B cell (primary cell): ENCODE measurements at regions not wholly inside any gene's neighbourhood (a gene's known extent, or its start where the extent isn't known, plus 50 kb on each side); places are given as distances from the start of the nearest gene placed in this dataset.

Experiments used
- ATAC-seq: fragments of 200-7000 bp; cut with Tn5 transposase; one replicate; pipeline ENCODE4 v1.10.0; 2021; ENCODE audit warnings: low read depth, mild to moderate bottlenecking, moderate number of reproducible peaks, moderate library complexity
- CTCF ChIA-PET: fragments of 350-600 bp; sonication (Branson Sonifier 250); formaldehyde crosslinking; loops from one replicate; lab custom pipeline; 2021; ENCODE audit warnings: antibody characterized with exemption, inconsistent platforms; lab: Charles Lee
- POLR2A ChIA-PET: fragments of 350-600 bp; sonication (Branson Sonifier 250); formaldehyde crosslinking; loops from one replicate; lab custom pipeline; 2021; ENCODE audit warnings: antibody characterized with exemption; lab: Charles Lee
- DNase-seq: peaks from one replicate; pipeline ENCODE4 v3.0.0; 2013
- H2AFZ ChIP-seq: 2 replicates; pipeline ENCODE4 v1.6.1; 2012; ENCODE audit warnings: mild to moderate bottlenecking, low read depth, low read length; ENCODE audit not compliant: insufficient read depth, poor library complexity, severe bottlenecking
- H3K27ac ChIP-seq, 2 donors: 1 replicate in 1 of 2; 2 replicates in 1 of 2; pipeline ENCODE4 v1.5.1; 2012 to 2013; ENCODE audit warnings: low read length in 2 of 2, mild to moderate bottlenecking in 2 of 2, moderate library complexity in 1 of 2
- H3K27me3 ChIP-seq, 4 experiments: fragments of 200-600 bp in 1 of 4; sonication (generic) in 1 of 4; replicated peaks in 1 of 4; 1 replicate in 2 of 4; 2 replicates in 2 of 4; pipeline versions ENCODE4 v1.6.1 to v1.7.0; 2013 to 2016; ENCODE audit warnings: low read length in 3 of 4, mild to moderate bottlenecking in 2 of 4, mixed read lengths in 1 of 4, moderate library complexity in 1 of 4; ENCODE audit not compliant: insufficient read depth in 4 of 4, control insufficient read depth in 3 of 4; ENCODE audit errors: control extremely low read depth in 1 of 4
- H3K36me3 ChIP-seq, 2 experiments: replicated peaks in 1 of 2; 1 replicate in 1 of 2; 2 replicates in 1 of 2; pipeline versions ENCODE4 v1.6.1 to v1.7.1; 2013; ENCODE audit warnings: low read length in 1 of 2; ENCODE audit not compliant: insufficient read depth in 2 of 2, control insufficient read depth in 1 of 2; ENCODE audit errors: control extremely low read depth in 1 of 2, extremely low read depth in 1 of 2
- H3K4me1 ChIP-seq, 2 donors: fragments of 200-600 bp in 1 of 2; sonication (generic) in 1 of 2; 1 replicate in 1 of 2; 2 replicates in 1 of 2; pipeline versions ENCODE4 v1.5.1 to v1.6.1; 2013 to 2017; ENCODE audit warnings: low read length in 2 of 2; ENCODE audit not compliant: control insufficient read depth in 2 of 2, insufficient read depth in 2 of 2
- H3K4me2 ChIP-seq: replicated peaks from 2 replicates; pipeline ENCODE3; 2012; ENCODE audit warnings: mild to moderate bottlenecking, low read depth, low read length; ENCODE audit not compliant: poor library complexity, severe bottlenecking
- H3K4me3 ChIP-seq, 5 experiments: fragments of 200-600 bp in 1 of 5; sonication (generic) in 1 of 5; 1 replicate in 3 of 5; 2 replicates in 2 of 5; pipeline versions ENCODE4 v1.5.1 to v1.7.0; 2011 to 2016; ENCODE audit warnings: low read length in 4 of 5, mild to moderate bottlenecking in 4 of 5, low read depth in 2 of 5, control low read depth in 1 of 5, moderate library complexity in 1 of 5; ENCODE audit not compliant: insufficient read depth in 1 of 5; ENCODE audit errors: control extremely low read depth in 1 of 5, extremely low read depth in 1 of 5
- H3K79me2 ChIP-seq: fragments of 200-600 bp; sonication (generic); one replicate; pipeline ENCODE4 v1.6.0; 2016; ENCODE audit warnings: low read length; ENCODE audit not compliant: control insufficient read depth, insufficient read depth
- H3K9ac ChIP-seq: fragments of 200-600 bp; sonication (generic); 2 replicates; pipeline ENCODE4 v1.6.1; 2017; ENCODE audit warnings: mild to moderate bottlenecking, low read length, moderate library complexity
- H3K9me3 ChIP-seq, 3 donors: one replicate each; pipeline versions ENCODE4 v1.6.1 to v1.7.1; 2013; ENCODE audit warnings: low read length in 2 of 3; ENCODE audit not compliant: control insufficient read depth in 2 of 3, insufficient read depth in 1 of 3; ENCODE audit errors: control extremely low read depth in 1 of 3
- H4K20me1 ChIP-seq: 2 replicates; pipeline ENCODE4 v1.6.0; 2012; ENCODE audit warnings: mild to moderate bottlenecking, low read length; ENCODE audit not compliant: insufficient read depth, control insufficient read depth, poor library complexity, severe bottlenecking
- H3K27ac Mint-ChIP-seq: one replicate; pipeline ENCODE4 v1.8.0; 2021; ENCODE audit warnings: mixed read lengths
- H3K27me3 Mint-ChIP-seq: one replicate; pipeline ENCODE4 v1.8.0; 2021; ENCODE audit warnings: mixed read lengths
- H3K4me1 Mint-ChIP-seq: one replicate; pipeline ENCODE4 v1.8.0; 2021; ENCODE audit warnings: mixed read lengths
- H3K4me3 Mint-ChIP-seq: one replicate; pipeline ENCODE4 v1.8.0; 2021; ENCODE audit warnings: mixed read lengths
- H3K9me3 Mint-ChIP-seq: one replicate; pipeline ENCODE4 v1.8.0; 2022; ENCODE audit warnings: mixed read lengths; ENCODE audit not compliant: insufficient read depth
- CTCF ChIP-seq: fragments of 200-600 bp; IDR thresholded peaks from one replicate; pipeline ENCODE4 v1.8.0; 2022; ENCODE audit warnings: antibody characterized with exemption, mild to moderate bottlenecking
- EZH2 ChIP-seq: IDR thresholded peaks from 2 replicates; pipeline ENCODE4 v1.6.1; 2012; ENCODE audit warnings: borderline replicate concordance, low read depth, mild to moderate bottlenecking, moderate library complexity, low read length; ENCODE audit not compliant: insufficient read depth, poor library complexity, severe bottlenecking
- WGBS: methylation state at CpG from one replicate; pipeline ENCODE4 v1.1.5; 2013; ENCODE audit warnings: missing lambda C conversion rate; ENCODE audit not compliant: insufficient coverage; 5-methylcytosine and 5-hydroxymethylcytosine counted together
- intact Hi-C: fragments of 100-400 bp; cut with micrococcal nuclease; formaldehyde crosslinking; loops from one replicate; pipeline ENCODE4 v1.10.0; 2022

GRCh38 chr6:104418125-104418524 lies 441.6 kb downstream of the HACE1 start:
- H4K20me1 ChIP-seq = no peaks in the 10 kb centered on the region
- no peak for ATAC-seq

GRCh38 chr6:104414723-104415122 lies 445.0 kb downstream of the HACE1 start:
- no peak overlapping the region for H2AFZ ChIP-seq
- H3K27ac ChIP-seq = no peak overlapping the region
- no peaks in the 10 kb centered on the region for H4K20me1 ChIP-seq
- no peaks in the 10 kb centered on the region for H3K27me3 Mint-ChIP-seq
- no peaks in the 10 kb centered on the region for H3K9me3 Mint-ChIP-seq
- no peaks in the 10 kb centered on the region for H3K79me2 ChIP-seq
- CTCF ChIA-PET = no interaction called here
- H3K27ac Mint-ChIP-seq = no peak overlapping the region
- H3K27me3 ChIP-seq = no peaks in the 10 kb centered on the region
- H3K9me3 ChIP-seq = peaks cover 0 to 12% (median 0%) of the 10 kb centered on the region in 3 donors
- TF ChIP-seq EZH2 (no peak), CTCF (no peak)
- no peak overlapping the region for H3K4me2 ChIP-seq
- H3K4me1 ChIP-seq = no peaks in the 10 kb centered on the region
- H3K36me3 ChIP-seq = no peaks in the 10 kb centered on the region
- 89% methylated on average over 1 of the region's 1 CpG for WGBS
- H3K4me3 ChIP-seq = no peak overlapping the region
- DNase-seq (no peak), ATAC-seq (no peak)
- POLR2A ChIA-PET = no interaction called here
- no peak overlapping the region for H3K4me3 Mint-ChIP-seq
- no peak overlapping the region for H3K9ac ChIP-seq
- no peaks in the 10 kb centered on the region for H3K4me1 Mint-ChIP-seq
- intact Hi-C loops = no loop called here

More at GRCh38 chr6:104418125-104418524, 441.6 kb downstream of the HACE1 start:
- H3K36me3 ChIP-seq = no peaks in the 10 kb centered on the region
- Mint-ChIP-seq H3K9me3 (peaks cover 3% of the 10 kb centered on the region), H3K27ac (no peak overlapping the region), H3K4me1 (no peaks in the 10 kb centered on the region), H3K27me3 (no peaks in the 10 kb centered on the region), H3K4me3 (no peak overlapping the region)
- ChIA-PET POLR2A (no interaction called here), CTCF (no interaction called here)
- H3K9me3 ChIP-seq = peaks cover 0 to 2% (median 0%) of the 10 kb centered on the region in 3 donors
- H3K79me2 ChIP-seq = no peaks in the 10 kb centered on the region
- no peaks in the 10 kb centered on the region for H3K27me3 ChIP-seq
- no peak overlapping the region for H3K4me3 ChIP-seq
- H3K27ac ChIP-seq = no peak overlapping the region
- H3K9ac ChIP-seq = no peak overlapping the region
- DNase-seq = no peak
- H3K4me2 ChIP-seq = no peak overlapping the region
- intact Hi-C loops = no loop called here
- TF ChIP-seq EZH2 (no peak), CTCF (no peak)
- H3K4me1 ChIP-seq = no peaks in the 10 kb centered on the region
- H2AFZ ChIP-seq = no peak overlapping the region
